Uterus (tissue), 2 donors: ENCODE measurements at regions not wholly inside any gene's neighbourhood (a gene's known extent, or its start where the extent isn't known, plus 50 kb on each side); places are given as distances from the start of the nearest gene placed in this dataset.

Source experiments
- POLR2A ChIP-seq, 2 donors: fragments of 450-650 bp; IDR thresholded peaks; one replicate each; pipeline ENCODE4 v1.6.1; 2016; ENCODE audit warnings: antibody characterized with exemption in 2 of 2, mild to moderate bottlenecking in 1 of 2, moderate library complexity in 1 of 2
- TF ChIP-seq, protein P1 (sequence below), 4 experiments: fragments of 200-600 bp in 2 of 4; fragments of 450-650 bp in 2 of 4; sonication (generic) in 2 of 4; IDR thresholded peaks; one replicate each; pipeline ENCODE4 v1.5.1; 2016 to 2019; ENCODE audit warnings: antibody characterized with exemption in 4 of 4, mild to moderate bottlenecking in 2 of 4, moderate library complexity in 1 of 4

DNA sequence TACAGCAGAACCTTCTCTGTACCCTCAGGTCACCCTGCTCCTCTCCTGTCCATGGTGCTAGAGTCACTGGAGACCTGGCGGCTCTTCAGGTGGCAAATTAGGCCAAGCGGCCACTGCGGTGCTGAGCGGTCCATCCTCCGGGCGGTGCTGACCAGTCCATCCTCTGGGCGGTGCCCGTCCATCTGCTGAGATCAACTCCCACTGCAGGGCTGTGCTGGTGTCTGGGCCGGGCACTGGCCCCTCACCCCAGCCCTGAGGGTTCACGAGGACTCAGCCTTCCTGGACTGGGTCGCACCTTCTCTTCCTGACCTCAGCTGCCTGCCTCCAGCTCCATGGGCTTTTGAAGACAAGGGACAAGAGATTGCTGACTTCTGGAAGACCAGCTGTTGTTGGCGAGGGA is 782.9 kb downstream of the BRD1 start:
- TF ChIP-seq, protein P1, sequence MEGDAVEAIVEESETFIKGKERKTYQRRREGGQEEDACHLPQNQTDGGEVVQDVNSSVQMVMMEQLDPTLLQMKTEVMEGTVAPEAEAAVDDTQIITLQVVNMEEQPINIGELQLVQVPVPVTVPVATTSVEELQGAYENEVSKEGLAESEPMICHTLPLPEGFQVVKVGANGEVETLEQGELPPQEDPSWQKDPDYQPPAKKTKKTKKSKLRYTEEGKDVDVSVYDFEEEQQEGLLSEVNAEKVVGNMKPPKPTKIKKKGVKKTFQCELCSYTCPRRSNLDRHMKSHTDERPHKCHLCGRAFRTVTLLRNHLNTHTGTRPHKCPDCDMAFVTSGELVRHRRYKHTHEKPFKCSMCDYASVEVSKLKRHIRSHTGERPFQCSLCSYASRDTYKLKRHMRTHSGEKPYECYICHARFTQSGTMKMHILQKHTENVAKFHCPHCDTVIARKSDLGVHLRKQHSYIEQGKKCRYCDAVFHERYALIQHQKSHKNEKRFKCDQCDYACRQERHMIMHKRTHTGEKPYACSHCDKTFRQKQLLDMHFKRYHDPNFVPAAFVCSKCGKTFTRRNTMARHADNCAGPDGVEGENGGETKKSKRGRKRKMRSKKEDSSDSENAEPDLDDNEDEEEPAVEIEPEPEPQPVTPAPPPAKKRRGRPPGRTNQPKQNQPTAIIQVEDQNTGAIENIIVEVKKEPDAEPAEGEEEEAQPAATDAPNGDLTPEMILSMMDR (IDR thresholded peaks at IDR 0.05), result no peak
- no peak for TF ChIP-seq POLR2A (IDR thresholded peaks at IDR 0.05)
